Adrenal gland (tissue), 5 donors: ENCODE measurements at regions not wholly inside any gene's neighbourhood (a gene's known extent, or its start where the extent isn't known, plus 50 kb on each side); places are given as distances from the start of the nearest gene placed in this dataset.

Source experiments
- POLR2A ChIP-seq, 2 donors: fragments of 450-650 bp; IDR thresholded peaks; one replicate each; pipeline ENCODE4 v1.6.1; 2017; ENCODE audit warnings: antibody characterized with exemption in 2 of 2, mild to moderate bottlenecking in 2 of 2, moderate library complexity in 1 of 2
- TF ChIP-seq, protein P1 (sequence below), 6 experiments: fragments of 450-650 bp in 4 of 6; fragments of 200-600 bp in 2 of 6; sonication (generic) in 1 of 6; IDR thresholded peaks; 1 replicate in 5 of 6; 2 replicates in 1 of 6; pipeline versions ENCODE4 v1.5.1 to v1.8.0; 2016 to 2021; ENCODE audit warnings: antibody characterized with exemption in 6 of 6, mild to moderate bottlenecking in 2 of 6, moderate library complexity in 1 of 6
- donor health status: DM: no; HTN: no; CAD: no.

GRCh38 chr2:5188636-5189035, 503.5 kb upstream of the SOX11 start:
- no peak for TF ChIP-seq POLR2A (IDR thresholded peaks at IDR 0.05)
- TF ChIP-seq, protein P1, sequence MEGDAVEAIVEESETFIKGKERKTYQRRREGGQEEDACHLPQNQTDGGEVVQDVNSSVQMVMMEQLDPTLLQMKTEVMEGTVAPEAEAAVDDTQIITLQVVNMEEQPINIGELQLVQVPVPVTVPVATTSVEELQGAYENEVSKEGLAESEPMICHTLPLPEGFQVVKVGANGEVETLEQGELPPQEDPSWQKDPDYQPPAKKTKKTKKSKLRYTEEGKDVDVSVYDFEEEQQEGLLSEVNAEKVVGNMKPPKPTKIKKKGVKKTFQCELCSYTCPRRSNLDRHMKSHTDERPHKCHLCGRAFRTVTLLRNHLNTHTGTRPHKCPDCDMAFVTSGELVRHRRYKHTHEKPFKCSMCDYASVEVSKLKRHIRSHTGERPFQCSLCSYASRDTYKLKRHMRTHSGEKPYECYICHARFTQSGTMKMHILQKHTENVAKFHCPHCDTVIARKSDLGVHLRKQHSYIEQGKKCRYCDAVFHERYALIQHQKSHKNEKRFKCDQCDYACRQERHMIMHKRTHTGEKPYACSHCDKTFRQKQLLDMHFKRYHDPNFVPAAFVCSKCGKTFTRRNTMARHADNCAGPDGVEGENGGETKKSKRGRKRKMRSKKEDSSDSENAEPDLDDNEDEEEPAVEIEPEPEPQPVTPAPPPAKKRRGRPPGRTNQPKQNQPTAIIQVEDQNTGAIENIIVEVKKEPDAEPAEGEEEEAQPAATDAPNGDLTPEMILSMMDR (IDR thresholded peaks at IDR 0.05) = no peak
